ENCODE measurements at regions not wholly inside any gene's neighbourhood (a gene's known extent, or its start where the extent isn't known, plus 50 kb on each side); places are given as distances from the start of the nearest gene placed in this dataset.

DNA sequence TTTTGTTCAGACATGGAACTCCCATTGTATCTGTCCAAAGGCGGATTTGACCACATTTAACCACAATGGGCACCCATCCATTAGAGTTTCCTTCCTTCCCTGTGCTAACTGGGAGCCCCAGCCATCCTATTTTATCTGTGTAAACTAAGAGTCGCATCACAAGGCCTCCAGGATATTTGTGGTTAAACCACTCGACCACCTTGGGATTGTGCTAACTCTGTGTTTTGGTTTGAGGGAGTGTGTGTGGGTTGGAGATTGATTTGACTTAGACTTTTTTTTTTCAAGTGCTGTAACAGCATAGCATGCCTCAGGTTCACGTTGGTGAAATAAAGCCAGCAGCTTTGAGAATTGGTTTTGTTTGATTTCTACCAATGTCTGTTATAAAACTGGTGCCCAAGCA lies 100.4 kb upstream of the TP63 start:
- TF ChIP-seq, protein P1, sequence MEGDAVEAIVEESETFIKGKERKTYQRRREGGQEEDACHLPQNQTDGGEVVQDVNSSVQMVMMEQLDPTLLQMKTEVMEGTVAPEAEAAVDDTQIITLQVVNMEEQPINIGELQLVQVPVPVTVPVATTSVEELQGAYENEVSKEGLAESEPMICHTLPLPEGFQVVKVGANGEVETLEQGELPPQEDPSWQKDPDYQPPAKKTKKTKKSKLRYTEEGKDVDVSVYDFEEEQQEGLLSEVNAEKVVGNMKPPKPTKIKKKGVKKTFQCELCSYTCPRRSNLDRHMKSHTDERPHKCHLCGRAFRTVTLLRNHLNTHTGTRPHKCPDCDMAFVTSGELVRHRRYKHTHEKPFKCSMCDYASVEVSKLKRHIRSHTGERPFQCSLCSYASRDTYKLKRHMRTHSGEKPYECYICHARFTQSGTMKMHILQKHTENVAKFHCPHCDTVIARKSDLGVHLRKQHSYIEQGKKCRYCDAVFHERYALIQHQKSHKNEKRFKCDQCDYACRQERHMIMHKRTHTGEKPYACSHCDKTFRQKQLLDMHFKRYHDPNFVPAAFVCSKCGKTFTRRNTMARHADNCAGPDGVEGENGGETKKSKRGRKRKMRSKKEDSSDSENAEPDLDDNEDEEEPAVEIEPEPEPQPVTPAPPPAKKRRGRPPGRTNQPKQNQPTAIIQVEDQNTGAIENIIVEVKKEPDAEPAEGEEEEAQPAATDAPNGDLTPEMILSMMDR (IDR thresholded peaks at IDR 0.05; ENCODE audit: borderline replicate concordance, extremely low read depth, low read length, poor library complexity, severe bottlenecking) = no peak
- no peak for TF ChIP-seq EZH2 (IDR thresholded peaks at IDR 0.05; ENCODE audit: borderline replicate concordance, low read depth, low read length, severe bottlenecking)

All from DND-41 (cell line).